ENCODE measurements at regions not wholly inside any gene's neighbourhood (a gene's known extent, or its start where the extent isn't known, plus 50 kb on each side); places are given as distances from the start of the nearest gene placed in this dataset.

DNA sequence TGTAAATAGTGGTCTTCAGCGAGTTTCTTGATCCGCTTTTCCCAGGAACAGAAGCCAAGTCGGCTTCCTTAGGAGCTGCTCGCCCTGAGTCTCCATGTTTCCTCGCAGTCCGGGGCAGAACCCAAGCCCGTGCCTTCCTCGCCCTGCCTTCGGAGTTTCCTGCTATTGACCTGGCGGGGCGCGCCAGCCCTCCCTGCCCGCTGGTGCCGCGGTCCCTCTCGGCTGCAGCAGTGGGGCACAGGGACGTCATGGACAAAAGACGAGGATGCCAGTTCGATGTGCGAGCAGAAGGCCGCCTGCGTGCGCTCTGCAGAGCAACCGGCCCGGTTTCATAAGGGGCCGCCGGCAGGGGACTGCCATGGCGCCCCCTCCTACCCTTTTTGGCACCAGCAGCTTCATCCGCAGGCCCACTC, 156.6 kb downstream of the TM9SF2 start:
- no peak for DNase-seq (ENCODE audit: low read depth)
- H3K4me3 ChIP-seq (ENCODE audit: low read length) = peak overlapping the region; percentile 59
- TF ChIP-seq, protein P1, sequence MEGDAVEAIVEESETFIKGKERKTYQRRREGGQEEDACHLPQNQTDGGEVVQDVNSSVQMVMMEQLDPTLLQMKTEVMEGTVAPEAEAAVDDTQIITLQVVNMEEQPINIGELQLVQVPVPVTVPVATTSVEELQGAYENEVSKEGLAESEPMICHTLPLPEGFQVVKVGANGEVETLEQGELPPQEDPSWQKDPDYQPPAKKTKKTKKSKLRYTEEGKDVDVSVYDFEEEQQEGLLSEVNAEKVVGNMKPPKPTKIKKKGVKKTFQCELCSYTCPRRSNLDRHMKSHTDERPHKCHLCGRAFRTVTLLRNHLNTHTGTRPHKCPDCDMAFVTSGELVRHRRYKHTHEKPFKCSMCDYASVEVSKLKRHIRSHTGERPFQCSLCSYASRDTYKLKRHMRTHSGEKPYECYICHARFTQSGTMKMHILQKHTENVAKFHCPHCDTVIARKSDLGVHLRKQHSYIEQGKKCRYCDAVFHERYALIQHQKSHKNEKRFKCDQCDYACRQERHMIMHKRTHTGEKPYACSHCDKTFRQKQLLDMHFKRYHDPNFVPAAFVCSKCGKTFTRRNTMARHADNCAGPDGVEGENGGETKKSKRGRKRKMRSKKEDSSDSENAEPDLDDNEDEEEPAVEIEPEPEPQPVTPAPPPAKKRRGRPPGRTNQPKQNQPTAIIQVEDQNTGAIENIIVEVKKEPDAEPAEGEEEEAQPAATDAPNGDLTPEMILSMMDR (conservative IDR thresholded peaks at IDR 0.05; ENCODE audit: low read depth, low read length) = no peak

DNA sequence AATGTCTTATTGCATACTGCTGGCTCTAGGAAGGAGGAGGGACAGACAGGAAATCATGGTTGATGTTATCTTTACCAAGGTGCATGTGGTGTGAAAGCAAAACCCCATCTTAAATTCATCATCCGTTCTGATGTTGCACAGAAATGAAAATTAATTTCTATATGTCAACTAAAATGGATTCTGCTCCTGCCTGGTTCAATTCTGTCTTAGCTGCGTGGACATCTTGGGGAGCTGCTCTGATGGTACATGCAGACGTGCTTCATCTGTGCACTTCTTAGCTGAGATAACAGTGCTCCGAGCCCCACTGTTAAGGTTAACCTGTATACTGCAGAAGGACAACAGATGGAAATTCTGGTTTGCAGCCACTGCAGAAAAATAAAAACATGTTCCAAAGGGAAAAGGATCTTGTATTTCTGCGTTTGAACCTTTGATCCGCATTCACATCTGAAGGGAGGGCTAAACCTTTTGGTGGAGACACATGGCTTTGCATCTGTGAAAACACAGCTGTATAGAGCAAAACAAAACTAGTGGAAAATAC, 155.6 kb downstream of the TM9SF2 start:
- no peak for DNase-seq (ENCODE audit: low read depth)

DNA sequence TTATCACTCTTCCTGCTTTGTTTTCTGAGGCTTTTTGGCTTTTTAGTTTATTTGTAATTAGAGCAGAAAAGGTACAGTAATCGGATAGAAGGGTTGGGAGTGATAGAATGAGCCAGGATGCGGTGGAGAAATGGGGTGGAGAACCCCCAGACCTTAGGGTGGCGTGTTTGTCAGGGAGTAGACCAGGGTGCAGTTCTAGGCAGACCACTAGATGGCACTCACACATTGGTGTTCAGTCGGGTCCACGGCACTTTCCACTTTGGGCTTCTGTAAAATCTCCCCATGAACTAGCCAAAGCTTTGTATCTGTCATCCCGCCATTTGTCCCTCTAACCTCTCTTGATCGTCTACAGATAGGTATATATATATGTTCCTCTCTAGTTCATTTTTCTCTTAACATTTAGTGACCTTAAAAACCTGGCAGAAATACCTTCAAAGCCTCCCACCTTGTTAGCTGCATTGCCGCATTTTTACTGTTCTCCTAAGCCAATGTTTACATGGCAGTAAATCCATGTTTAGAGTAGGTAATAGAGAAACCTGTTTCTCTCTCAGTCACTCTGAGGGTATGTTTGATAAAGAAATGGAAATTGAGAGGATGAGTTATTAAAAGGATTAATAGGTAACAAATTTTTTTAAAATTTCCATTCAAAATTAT, 154.9 kb downstream of the TM9SF2 start:
- TF ChIP-seq, protein P1 (conservative IDR thresholded peaks at IDR 0.05; ENCODE audit: low read depth, low read length) = peak; percentile 89
- peak; percentile 37 for DNase-seq (ENCODE audit: low read depth)
- no peak overlapping the region for H3K4me3 ChIP-seq (ENCODE audit: low read length)

More for the DNA sequence above, 155.6 kb downstream of the TM9SF2 start:
- TF ChIP-seq, protein P1 (conservative IDR thresholded peaks at IDR 0.05; ENCODE audit: low read depth, low read length) = no peak
- no peak overlapping the region for H3K4me3 ChIP-seq (ENCODE audit: low read length)

DNA sequence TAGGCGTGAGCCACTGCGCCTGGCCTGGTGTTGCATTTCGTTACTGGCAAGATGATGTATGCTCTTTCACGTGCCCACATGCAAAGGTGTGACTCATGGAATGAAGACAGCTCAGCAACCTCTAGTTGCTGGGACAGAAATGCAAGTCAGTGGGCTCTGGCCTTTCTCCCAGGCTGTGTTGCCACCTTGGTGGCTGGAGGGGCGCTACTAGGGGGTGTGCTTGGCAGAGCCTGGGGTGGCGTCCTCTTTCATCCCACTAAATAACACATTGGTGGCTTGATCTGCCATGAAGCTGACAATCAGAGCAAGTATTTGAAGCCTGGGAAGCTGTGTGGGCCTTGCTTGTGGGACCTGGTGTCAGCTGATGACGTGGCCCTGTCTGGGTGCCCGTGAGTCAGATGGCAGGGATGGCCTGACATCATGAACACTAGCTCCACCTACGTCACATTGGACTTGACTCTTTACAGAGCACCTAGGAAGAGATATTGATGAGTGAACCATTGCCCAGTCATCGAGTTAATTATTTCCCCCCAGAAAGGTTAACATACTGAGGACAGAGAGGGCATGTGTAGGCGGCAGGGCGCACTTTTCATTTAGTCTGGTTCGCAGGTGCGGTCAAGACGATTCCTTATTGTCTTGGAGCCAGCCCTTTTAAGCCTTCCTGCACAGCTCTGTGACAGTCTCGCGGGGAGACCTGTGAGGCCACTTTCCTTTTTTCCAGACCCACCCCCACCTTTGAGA, 154.2 kb downstream of the TM9SF2 start:
- TF ChIP-seq, protein P1 (conservative IDR thresholded peaks at IDR 0.05; ENCODE audit: low read depth, low read length) = no peak
- no peak overlapping the region for H3K4me3 ChIP-seq (ENCODE audit: low read length)
- peak; percentile 29 for DNase-seq (ENCODE audit: low read depth)

DNA sequence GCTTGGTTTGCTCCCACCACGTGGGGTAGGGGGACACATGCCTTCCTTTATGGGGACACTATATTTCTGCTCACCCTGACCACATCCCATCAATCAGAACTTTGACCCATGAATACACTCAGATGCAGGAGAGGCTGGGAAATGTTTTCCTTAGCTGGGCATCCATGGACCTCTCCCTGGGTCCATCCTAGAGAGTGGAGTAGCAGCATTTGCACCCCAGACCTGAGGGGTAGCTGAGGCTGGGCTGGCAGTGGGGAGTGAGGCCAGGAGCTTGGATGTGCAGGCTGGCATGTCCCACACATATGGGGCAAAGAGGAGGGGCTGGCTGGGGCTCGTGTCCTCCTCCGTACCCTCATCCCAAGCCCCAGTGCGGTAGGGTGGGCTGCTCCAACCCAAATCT, 152.8 kb downstream of the TM9SF2 start:
- TF ChIP-seq, protein P1 (conservative IDR thresholded peaks at IDR 0.05; ENCODE audit: low read depth, low read length) = no peak
- DNase-seq (ENCODE audit: low read depth) = no peak
- H3K4me3 ChIP-seq (ENCODE audit: low read length) = no peak overlapping the region

DNA sequence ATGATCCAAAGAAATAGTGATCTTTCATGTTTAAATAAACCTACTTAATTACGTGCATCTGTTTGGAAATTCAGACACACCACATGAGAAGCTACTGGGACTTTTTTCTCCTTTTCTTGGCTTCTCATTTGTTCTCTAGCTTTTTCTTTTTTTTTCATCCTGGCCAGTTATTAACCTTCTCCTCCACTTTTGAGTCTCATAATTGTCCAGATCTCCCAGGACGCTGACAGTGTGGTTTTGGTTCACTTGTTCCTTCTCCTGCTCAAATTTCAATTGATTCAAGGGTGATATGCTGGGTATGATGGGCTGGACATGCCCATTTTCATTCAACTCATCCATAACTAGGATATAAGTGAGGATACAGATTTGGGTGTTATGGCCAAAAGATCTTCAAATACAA, 152.3 kb downstream of the TM9SF2 start:
- TF ChIP-seq, protein P1 (conservative IDR thresholded peaks at IDR 0.05; ENCODE audit: low read depth, low read length) = no peak
- DNase-seq (ENCODE audit: low read depth) = no peak
- no peak overlapping the region for H3K4me3 ChIP-seq (ENCODE audit: low read length)
